HG02870 (cell line): ENCODE measurements at regions not wholly inside any gene's neighbourhood (a gene's known extent, or its start where the extent isn't known, plus 50 kb on each side); places are given as distances from the start of the nearest gene placed in this dataset.

Source experiments
- ATAC-seq: cut with Tn5 transposase; IDR thresholded peaks from one replicate; pipeline ENCODE4 v1.9.1; 2021; ENCODE audit warnings: mild to moderate bottlenecking, moderate library complexity; ENCODE audit not compliant: unreplicated experiment

GRCh38 chr1:69497441-69498221 is 70.1 kb upstream of the LRRC7 start:
- no peak for ATAC-seq

- ATAC-seq, result no peak
These were observed 69.0 kb upstream of the LRRC7 start for GRCh38 chr1:69498711-69499110.

- no peak for ATAC-seq
These were observed 68.4 kb upstream of the LRRC7 start for GRCh38 chr1:69499203-69499803.

GRCh38 chr1:69502991-69503390 is 64.7 kb upstream of the LRRC7 start:
- ATAC-seq, result no peak

- ATAC-seq, result no peak
These were observed 62.9 kb upstream of the LRRC7 start for GRCh38 chr1:69504730-69505252.

GRCh38 chr1:69506311-69506710 is 61.4 kb upstream of the LRRC7 start:
- ATAC-seq, result no peak

GRCh38 chr1:69506721-69507120 is 61.0 kb upstream of the LRRC7 start:
- no peak for ATAC-seq

- ATAC-seq, result no peak
These were observed 57.7 kb upstream of the LRRC7 start for GRCh38 chr1:69510026-69510425.

GRCh38 chr1:69511426-69512192 is 56.1 kb upstream of the LRRC7 start:
- ATAC-seq, result no peak

GRCh38 chr1:69513601-69514000 is 54.1 kb upstream of the LRRC7 start:
- ATAC-seq, result no peak
